NCI-H2029 (cell line): ENCODE measurements at regions not wholly inside any gene's neighbourhood (a gene's known extent, or its start where the extent isn't known, plus 50 kb on each side); places are given as distances from the start of the nearest gene placed in this dataset.

Source experiments
- DNase-seq: peaks from one replicate; lab custom pipeline; 2025; lab: John Stamatoyannopoulos, UW

- no peak for DNase-seq
Observed at GRCh38 chr16:62657116-62657515, 620.9 kb upstream of the CDH8 start.

GRCh38 chr16:62652441-62653120 lies 616.3 kb upstream of the CDH8 start:
- DNase-seq: no peak

DNA sequence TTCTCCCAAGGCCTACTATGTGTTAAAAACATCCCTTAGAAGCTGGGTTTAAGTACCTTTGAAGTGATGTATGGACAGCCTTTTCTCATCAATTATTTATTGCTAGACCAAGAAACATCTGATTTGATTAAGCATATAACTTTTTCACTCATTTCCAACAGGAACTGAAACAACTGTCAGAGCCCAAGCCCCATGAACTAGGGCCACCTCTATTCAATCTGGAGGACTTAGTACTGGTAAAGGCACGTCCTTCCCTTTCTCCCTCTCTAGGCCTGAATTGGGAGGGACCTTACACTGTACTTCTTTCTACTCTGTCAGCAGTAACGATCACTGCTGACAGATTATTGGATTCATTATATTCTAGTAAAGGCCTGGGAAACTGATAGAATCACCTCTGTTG lies 612.0 kb upstream of the CDH8 start:
- no peak for DNase-seq

GRCh38 chr16:62644030-62644812 lies 608.0 kb upstream of the CDH8 start:
- DNase-seq: no peak

DNA sequence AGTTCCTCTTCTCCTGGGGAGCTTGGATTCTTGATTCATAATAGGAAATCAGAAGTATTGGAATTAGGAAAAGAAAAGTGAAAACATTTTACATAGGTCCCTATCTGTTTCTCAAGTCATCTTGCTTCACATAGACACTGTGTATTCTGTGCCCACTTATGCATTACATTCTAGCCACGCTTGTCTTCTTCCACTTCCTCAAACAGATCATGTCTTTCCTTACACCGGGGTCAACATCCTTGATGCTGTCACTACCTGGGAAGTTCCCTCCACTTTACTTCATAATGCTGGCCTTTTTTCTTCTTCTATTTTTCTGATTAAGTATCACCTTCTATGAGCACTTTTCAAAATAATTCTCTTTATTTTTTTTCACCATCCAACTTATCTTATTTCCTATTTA lies 606.4 kb upstream of the CDH8 start:
- no peak for DNase-seq

DNA sequence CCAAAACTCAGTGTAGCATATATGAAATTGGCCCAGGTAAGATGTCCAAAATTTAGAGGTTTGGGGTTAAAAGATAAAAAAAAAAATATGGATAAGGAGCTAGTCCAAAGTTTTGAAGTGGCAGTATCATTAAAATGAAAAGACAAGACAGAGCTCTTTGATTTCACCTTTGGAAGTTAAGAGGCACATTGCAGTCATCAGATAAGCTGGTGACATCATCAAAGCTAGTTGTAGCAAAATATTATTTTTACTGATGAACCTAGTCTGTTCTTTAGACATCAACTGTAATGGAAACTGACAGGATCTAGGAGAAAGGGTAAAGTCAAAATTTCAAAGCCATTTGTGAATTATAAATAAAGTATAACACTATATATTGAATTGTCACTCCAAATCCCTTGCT lies 603.7 kb upstream of the CDH8 start:
- DNase-seq: no peak

DNA sequence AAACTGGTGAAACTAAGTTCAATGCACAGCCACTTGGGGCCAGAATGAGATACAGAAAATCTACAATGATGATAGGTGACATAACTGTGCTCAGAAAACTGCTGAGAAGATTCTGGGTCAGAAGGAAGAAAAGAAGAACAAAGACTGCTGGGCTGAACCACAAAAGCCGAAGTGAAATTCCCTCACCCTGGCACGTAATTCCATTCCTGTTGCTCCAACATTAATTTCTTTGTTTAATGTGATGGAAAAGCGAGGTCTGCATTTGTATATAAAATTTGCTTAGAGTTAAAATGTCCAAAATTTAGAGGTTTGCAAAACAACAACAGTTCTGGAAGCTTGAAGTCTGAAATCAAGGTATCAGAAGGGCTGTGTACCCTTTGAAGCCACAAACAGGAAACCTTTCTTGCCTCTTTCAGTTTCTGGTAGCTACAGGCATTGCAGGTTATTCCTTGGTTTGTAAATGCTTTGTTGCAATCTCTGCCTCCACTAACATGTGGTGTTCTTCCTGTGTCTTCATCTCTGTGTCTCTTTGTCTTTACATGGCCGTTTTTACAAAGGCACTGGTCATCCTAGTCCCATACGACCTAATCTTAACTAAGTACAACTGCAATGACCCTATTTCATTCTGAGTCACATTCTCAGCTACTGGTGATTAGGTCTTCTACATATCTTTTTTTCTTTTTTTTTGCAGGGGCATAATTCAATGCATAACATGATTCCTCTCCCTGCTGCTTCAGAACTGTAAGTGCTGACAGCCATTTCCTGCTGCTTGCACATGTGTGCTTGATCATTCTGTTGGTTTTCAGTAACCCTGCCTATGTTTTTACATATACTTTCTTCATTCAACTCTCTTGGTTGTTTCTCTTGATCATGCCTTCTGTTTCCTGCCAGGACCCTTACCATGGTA lies 603.0 kb upstream of the CDH8 start:
- DNase-seq: no peak

DNA sequence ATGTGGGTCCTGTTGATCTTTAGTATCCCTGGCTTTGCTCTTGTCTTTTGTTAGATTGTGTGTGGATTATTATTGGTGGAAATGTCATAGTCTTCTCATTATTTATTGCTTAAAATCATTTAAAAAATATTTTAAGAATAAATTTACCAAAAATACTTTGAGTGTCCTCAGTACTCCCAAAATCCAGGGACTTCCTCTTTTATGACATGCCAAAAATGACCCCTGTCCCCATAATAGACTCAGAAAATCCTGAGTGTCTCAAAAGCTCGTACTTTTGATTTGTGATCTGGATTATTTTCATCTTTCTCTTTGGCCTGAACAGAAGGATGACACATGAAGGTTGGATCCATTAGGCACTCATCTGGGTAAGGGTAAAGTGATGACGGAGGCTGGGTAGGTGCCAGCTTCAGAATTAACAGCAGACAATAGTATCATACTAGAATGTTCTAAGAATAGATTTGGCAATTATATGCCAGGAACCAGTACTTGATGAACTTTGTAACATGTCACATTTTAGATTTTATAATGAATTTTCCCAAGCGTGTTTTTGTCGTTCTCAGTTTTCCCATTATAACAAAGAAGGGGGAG lies 602.2 kb upstream of the CDH8 start:
- DNase-seq: no peak

DNA sequence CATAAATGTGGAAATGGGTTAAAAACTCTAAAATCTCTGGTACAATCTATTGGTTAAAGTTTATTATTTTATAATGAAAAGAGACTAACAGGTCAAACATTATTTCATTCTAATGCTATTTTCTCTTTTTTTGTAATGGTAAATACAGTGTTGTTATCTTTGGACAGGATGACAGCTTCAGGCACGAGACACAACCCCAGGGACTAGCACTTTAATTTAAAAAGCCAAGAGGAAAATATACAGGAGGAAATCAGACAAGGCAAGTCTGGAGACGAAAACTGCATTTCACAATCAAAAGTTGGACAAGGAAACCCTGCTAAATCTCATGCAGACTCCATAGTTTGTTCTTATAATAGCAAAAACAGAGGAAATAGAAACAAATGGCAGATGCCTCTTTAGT lies 589.1 kb upstream of the CDH8 start:
- DNase-seq: no peak

DNA sequence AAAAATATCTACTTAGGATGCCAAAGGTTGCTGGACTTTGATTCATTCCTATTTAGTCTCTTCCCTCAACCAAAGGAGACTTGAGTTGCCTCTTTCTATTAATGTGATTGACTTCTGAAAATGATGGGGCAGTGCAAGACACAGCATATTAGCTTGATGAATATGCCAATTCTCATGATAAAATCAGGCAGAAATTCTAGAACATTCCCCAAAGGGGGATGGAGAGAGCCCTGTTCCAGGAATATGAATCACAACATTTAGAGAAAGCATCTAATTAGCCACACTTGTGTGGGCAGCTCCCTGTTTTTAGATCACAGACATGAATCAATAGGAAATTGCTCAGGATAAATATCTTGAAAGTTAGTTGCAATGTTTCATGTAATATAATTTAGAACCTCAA lies 584.0 kb upstream of the CDH8 start:
- DNase-seq: no peak

GRCh38 chr16:62615526-62615925 lies 579.3 kb upstream of the CDH8 start:
- no peak for DNase-seq

DNA sequence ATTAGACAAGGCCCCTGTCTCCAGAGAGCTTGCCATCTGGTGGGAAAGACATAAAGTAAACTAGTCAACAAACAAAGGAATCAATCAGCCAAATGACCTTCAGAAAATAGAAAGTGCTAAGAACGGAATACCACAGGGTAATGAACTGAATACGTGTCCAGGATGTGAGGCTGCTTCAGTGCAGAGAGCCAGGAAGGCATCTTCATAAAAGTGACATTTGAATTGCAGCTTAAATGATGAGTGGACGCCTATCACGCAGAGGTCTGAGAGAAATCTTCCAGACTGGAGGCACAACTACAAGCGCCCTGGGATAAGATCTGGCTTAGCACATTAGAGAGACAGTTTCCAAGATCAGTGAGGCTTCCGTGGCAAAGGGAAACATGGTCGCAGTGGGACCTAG lies 574.1 kb upstream of the CDH8 start:
- no peak for DNase-seq

- DNase-seq: no peak
Observed at GRCh38 chr16:62602790-62603189, 566.6 kb upstream of the CDH8 start.

DNA sequence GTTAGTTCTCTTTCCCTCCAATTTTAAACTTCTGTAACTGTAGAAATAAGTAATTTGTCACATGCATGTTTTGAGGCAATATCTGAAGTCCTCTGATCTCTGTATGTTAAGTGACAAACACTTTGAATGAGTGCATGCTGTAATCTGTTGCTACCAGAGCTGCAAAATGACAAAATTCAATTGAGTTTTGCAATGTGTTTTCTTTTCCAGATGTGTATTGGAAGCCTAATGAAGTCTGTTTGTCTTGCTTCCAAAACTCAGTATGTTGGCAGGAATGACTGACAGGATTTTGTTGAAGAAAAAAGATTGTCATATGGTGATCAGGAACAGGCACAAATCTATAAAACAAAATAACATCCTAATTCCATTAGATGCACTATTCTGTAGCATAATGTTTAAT lies 561.6 kb upstream of the CDH8 start:
- DNase-seq: no peak

GRCh38 chr16:62596584-62596983 lies 560.3 kb upstream of the CDH8 start:
- DNase-seq: no peak

DNA sequence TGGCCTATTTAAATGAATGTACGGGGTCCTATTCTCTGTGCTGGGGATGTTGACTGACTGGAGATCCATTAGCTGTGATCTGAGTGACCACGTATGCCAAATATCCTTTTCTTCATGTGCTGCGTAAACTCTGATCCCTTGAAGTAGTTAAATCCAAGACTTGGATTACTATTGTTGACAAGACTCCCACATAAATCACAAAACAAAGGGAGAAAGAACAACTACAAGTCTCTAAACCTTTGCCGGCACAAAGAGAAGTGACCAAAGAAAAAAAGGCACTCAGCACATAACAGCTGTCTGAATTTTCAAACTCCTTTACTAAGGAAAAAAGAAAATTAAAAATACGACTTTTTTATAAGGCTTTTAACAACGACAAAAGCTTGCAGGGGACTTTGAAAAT lies 559.9 kb upstream of the CDH8 start:
- no peak for DNase-seq

GRCh38 chr16:62586128-62586862 lies 550.1 kb upstream of the CDH8 start:
- no peak for DNase-seq

GRCh38 chr16:62585041-62585545 lies 548.9 kb upstream of the CDH8 start:
- DNase-seq: no peak

GRCh38 chr16:62583414-62583813 lies 547.2 kb upstream of the CDH8 start:
- DNase-seq: no peak

DNA sequence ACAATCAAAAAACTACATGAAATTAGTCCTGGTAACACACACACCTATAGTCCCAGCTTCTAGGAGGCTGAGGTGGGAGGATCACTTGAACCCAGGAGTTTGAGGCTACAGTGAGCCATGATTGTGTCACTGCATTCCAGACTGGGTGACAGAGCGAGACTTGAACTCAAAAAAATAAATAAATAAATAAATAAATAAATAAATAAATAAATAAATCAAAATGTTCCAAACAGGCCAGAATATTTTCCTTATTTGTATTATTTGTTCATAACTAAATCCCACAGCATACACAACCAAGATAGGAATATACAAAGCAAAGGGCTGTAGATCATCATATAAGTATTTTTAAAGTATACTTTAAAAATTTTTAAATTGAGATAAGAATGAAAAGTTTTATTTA lies 537.2 kb upstream of the CDH8 start:
- DNase-seq: no peak

- DNase-seq: no peak
Observed at GRCh38 chr16:62568926-62569325, 532.7 kb upstream of the CDH8 start.
